ENCODE measurements at regions not wholly inside any gene's neighbourhood (a gene's known extent, or its start where the extent isn't known, plus 50 kb on each side); places are given as distances from the start of the nearest gene placed in this dataset.
"Not testable (repeated sequence)": the region's sequence is repeated elsewhere in the genome, so short reads cannot be mapped to it uniquely, and the experiment has no call there.

DNA sequence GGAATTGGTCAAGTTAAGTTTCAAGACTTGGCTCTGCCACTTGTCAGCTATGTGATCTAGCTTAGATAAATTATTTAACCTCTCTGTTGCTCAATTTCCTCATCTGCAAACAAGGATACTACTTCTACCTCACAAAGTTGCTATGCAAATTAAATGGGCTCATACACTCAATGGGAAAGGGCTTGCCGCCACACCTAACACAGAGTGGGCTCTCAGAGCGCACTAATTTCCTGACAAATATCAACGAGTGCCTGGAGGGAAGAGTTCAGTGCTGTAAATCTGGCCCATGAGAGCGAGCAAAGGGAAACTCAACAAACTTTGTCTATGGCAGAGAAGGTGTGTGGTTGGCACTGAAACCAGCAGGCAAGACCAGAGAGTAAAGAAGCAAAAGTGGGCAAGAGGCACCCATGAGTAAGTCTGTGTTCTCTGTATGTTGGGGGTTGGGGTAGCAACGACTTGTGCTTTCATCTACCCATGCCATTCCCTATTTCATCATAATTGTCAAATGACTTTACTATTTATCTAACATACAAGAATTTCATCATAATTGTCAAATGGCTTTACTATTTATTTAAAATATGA, 60.7 kb upstream of the PHF21A start:
- DNase-seq: no peak

DNA sequence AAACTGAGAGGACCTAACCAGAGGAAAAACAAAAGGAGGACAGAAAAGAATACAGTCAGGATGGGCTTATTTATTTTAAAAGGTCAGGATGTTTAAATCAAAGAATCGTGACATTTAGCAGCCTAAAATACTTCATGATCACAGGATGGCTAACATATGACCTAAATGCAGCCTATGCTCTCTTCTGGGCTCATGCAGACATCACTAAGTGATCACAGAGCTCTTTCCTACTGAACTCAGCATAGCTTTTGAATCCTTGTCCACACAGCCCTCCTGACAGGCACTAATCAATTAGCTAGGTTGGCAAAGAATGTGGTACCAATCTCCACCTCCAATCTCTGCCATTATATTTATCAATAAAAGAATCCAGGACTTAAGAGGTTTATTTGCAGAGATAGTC, 60.1 kb upstream of the PHF21A start:
- DNase-seq: no peak

DNA sequence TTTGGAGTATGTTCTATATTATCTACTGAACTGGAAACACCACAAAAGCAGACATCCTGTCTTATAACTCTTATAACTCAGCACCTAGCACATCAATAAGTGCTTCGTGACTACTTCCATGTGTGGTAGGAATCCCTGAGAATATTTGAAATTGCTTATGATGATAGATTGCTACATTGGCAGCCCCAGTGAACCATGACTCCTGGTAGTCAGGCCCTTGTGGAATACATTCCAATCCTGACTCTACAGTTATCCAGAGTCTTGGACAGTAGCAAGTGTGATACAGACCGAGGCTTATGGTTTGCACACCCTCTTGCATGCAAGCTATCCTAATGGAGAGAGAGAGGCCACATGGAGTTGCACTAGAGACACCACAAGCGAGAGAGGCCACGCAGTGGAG, 59.5 kb upstream of the PHF21A start:
- no peak for DNase-seq

DNA sequence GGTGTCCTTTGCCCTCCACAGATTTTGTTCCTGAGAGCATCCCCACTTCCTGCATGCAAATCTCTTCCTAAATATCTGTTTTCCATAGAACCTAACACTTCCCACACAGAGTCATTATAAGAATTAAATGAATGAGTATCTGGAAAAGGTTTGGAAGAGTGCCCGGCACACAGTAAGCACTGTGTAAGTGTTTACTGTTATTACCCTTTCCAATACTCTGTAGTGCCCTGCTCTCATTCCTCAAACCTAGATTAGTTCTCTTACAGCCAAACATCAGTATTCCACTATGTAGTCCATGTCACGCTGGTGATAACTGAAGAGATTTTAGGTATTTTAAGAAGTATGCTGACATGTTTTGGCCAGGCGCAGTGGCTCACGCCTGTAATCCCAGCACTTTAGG, 57.3 kb upstream of the PHF21A start:
- no peak for DNase-seq

DNA sequence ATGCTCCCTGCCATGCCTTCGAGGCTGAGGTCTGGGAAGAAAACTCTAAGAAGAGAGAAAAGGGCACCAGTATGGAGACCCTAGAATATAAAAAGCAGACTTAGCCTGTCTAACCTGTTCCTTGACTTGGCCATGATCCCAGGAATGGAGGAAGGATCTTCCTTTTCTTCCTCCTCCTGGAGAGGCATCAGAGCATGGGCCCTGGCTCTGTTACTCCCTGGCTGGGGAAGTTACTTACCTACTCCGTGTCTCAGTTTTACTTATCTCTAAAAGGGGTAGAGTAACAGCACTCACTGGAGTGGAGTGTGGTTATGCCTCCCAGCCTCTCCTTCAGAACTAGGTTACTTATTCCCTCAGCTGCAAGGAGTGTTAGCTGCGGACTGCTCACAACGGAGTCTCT, 55.2 kb upstream of the PHF21A start:
- no peak for DNase-seq

DNA sequence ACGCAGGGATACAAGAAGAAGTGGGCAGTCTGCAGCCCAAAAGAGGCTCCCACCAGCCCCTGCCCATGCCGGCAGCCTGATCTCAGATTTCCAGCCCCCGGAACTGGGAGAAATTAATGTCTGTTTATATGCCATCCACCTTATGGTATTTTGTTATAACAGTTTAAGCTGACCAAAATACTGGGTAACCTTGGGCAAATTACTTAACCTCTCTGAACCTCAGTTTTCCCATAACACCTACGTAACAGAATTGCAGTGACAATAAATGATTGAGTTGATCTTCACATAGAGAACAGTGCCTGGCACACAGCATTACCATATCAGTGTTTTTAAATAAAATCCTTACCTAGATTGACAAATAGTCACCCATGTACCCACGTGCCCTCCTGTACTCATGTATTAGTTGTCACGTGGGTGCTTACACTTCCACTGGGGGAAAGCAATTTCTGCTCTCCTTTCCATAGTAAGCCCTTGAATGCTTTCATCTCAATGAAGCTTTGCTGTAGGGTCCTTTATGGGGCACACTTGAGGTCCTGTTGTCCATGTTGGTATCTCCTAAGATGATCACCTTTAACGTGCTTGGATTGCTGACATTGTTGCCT, 54.2 kb upstream of the PHF21A start:
- DNase-seq: no peak

DNA sequence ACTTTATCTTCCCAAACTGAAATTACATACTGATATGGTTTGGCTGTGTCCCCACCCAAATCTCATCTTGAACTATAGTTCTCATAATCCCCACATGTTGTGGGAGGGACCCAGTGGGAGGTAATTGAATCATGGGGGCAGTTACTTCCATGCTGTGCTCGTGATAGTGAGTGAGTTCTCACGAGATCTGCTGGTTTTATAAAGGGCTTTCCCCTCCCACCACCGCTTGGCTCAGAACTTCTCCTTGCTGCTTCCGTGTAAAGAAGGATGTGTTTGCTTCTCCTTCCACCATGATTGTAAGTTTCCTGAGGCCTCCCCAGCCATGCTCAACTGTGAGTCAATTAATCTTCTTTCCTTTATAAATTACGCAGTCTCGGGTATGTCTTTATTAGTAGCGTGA, 50.4 kb upstream of the PHF21A start:
- DNase-seq: not testable (repeated sequence)
